Breast epithelium (tissue), 3 donors: ENCODE measurements at regions not wholly inside any gene's neighbourhood (a gene's known extent, or its start where the extent isn't known, plus 50 kb on each side); places are given as distances from the start of the nearest gene placed in this dataset.

Experiments
- POLR2A ChIP-seq: fragments of 450-650 bp; IDR thresholded peaks from one replicate; pipeline ENCODE4 v1.6.1; 2016; ENCODE audit warnings: antibody characterized with exemption, mild to moderate bottlenecking, moderate library complexity
- POLR2AphosphoS5 ChIP-seq, 3 donors: sonication (generic); formaldehyde crosslinking; IDR thresholded peaks; one replicate each; pipeline ENCODE4 v1.6.1; 2017; ENCODE audit warnings: antibody characterized with exemption in 3 of 3
- TF ChIP-seq, protein P1 (sequence below), 3 donors: fragments of 450-650 bp; IDR thresholded peaks; one replicate each; pipeline ENCODE4 v1.5.1; 2016 to 2017; ENCODE audit warnings: antibody characterized with exemption in 3 of 3, mild to moderate bottlenecking in 3 of 3, moderate library complexity in 3 of 3

DNA sequence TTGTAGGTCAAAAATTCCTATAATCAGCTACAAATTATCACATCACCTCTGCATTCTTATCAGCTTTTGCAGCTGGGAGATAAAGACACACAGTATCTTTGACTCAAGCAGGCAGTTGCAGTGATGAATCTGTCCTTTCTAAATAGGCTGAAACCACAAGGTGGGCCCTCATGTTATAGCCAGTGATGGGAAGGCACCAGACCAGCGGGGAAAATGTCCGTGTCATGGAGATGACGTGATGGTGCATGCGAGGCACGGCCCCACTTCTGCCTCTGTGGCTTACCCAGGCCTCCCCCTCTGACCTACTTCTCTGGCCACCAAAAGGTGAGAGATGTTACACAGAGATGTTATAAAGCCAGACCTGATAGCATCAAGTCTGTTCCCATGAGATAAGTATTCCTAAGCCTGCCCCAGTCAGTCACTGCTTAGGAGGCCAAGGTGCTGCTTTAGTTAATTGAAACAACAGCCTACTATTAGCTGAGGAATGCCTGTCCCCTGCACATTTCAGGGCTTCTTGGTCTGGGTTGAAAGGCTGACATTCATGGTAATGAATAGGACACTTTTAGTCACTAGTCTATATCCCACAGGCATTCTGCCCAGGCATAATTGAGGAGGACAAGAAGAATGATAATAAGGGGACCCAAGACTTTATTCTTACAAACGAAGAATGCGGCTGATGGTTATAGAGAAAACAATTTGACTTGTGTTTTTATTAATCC is 327.9 kb downstream of the LPIN1 start:
- TF ChIP-seq POLR2A (no peak), POLR2AphosphoS5 (IDR thresholded peaks at IDR 0.05) (no peak)
- TF ChIP-seq, protein P1, sequence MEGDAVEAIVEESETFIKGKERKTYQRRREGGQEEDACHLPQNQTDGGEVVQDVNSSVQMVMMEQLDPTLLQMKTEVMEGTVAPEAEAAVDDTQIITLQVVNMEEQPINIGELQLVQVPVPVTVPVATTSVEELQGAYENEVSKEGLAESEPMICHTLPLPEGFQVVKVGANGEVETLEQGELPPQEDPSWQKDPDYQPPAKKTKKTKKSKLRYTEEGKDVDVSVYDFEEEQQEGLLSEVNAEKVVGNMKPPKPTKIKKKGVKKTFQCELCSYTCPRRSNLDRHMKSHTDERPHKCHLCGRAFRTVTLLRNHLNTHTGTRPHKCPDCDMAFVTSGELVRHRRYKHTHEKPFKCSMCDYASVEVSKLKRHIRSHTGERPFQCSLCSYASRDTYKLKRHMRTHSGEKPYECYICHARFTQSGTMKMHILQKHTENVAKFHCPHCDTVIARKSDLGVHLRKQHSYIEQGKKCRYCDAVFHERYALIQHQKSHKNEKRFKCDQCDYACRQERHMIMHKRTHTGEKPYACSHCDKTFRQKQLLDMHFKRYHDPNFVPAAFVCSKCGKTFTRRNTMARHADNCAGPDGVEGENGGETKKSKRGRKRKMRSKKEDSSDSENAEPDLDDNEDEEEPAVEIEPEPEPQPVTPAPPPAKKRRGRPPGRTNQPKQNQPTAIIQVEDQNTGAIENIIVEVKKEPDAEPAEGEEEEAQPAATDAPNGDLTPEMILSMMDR (IDR thresholded peaks at IDR 0.05): no peak
